Dedifferentiated amniotic fluid mesenchymal stem cell (primary cell): ENCODE measurements at regions not wholly inside any gene's neighbourhood (a gene's known extent, or its start where the extent isn't known, plus 50 kb on each side); places are given as distances from the start of the nearest gene placed in this dataset.
"Not testable (repeated sequence)": the region's sequence is repeated elsewhere in the genome, so short reads cannot be mapped to it uniquely, and the experiment has no call there.

Experiments
- DNase-seq: peaks from one replicate; pipeline ENCODE4 v3.0.0-alpha.2; 2016; ENCODE audit errors: extremely low spot score

GRCh38 chr9:71364186-71364955, 242.9 kb upstream of the TRPM3 start:
- DNase-seq, result peak; percentile 17

DNA sequence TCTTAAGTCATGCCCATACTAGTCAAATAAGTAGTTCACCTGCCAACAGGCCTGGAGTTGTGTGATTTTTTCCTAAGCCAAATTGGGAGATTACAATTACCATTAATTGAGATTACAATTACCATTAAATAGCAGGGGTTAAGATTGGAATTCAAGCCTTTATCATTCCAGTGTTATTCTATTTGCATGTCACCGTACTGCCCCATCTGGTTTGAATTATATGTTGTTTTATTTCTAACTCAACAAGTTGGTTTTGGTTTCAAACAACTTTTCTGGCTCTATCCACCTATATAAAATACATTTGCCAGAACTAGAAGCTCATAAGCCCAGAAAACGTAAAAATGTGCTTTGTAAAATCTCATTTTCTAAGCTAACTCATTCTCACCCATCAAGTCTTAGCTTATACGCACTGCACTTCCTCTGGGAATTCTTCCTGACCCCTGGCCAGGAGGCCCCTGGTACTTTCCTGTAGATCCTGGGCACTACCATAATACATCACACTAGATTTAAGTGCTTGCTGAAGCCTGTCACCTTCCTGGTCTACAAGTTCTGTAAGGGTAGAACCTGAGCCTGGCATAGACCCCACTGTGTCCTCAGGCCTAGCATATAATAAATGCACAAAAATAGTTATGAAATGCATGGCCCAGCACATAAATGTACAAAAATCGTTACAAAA, 242.0 kb upstream of the TRPM3 start:
- peak; percentile 32 for DNase-seq

DNA sequence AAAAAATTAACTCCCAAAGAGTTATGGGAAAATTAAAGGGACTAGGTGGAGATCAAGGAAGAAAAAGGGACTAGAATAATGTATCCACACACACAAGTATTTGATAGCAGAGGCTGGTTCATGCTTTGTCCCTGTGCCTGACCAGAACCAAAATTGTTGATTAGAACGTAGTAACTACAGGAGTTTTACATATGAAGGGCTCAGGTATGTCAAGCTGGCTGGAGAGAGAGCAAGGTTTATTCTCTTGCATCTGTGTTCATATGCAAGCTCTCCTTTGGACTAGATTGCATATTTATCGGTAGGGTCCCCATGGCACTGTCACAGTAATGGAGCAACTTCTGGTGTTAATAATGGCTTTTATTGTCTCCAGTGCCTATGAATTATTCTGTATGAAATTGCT, 239.9 kb upstream of the TRPM3 start:
- DNase-seq, result no peak

DNA sequence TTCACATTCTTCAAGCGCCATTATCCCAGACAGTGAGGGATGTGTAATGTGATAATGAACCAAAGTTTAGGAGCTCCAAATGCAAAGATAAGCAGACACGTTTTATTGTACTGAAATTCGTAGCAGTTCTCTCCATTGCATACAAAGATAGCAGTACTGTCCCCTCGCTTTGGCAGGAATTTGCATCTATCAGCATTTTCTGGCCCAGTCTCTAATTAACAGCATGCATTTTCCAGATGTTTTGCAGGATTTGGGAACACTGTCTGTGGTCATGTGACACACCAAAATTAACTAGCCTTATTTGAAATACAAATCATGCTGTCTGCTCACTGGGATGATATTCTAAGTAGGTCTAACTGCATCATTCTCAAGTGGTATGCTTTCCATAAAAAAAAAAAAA, 235.9 kb upstream of the TRPM3 start:
- no peak for DNase-seq

DNA sequence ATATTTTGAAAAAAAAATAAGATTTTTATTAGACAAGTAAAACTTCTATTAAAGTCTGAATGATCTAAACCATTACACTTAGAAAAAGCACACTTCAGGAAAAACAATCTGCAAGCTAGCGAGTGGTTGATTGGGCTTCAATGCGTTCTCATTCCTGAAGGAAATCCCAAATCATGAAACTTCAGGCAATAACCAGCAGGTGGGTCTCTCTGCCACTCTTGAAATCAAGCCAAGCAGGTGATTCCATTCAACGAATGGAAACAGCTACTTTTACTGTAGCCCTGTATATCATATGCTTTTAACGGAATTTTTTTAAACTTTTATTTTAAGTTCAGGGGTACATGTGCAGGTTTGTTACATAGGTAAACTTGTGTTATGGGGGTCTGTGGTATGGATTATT, 234.5 kb upstream of the TRPM3 start:
- no peak for DNase-seq

DNA sequence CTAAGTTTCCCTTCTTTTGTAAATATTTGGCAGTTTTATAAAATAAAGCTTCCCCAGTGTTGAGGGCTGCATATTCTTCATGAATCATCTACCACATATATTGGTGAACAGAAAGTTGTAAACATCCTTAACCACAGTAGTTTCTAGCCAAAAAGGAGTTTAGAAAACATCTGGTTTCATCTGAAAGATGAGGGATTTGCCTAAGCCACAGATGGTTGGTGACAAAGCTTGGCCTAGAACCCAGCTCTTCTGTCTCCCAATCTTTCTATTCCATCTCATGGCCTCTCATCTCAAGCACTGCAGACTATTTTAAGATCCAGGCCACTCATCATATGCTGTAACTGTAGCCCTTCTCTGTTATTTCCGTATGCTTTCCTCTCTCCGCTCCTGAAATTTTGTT, 232.3 kb upstream of the TRPM3 start:
- DNase-seq, result peak; percentile 73

- DNase-seq, result no peak
Observed at GRCh38 chr9:71352837-71353236, 231.4 kb upstream of the TRPM3 start.

- DNase-seq, result peak; percentile 84
Observed at GRCh38 chr9:71349218-71349617, 227.8 kb upstream of the TRPM3 start.

DNA sequence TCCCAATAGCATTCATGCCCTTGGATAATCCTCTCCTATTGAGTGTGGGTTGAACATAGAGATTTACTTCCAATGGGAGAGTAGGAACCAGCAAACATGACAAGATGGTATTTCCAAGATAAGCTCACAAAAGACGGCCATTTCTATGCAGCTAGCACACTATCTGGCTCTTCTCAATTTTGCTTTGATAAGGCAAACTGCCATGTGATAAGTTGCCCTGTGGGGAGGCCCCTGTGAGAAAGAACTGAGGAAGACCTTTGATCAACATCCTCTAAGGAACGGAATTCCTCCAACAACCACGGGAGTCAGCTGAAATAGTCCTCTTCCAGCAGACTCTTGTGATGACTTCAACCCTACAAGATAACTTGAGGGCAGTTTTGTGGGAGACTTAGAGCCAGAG, 211.9 kb upstream of the TRPM3 start:
- no peak for DNase-seq

- DNase-seq, result no peak
Observed at GRCh38 chr9:71331603-71332002, 210.2 kb upstream of the TRPM3 start.

DNA sequence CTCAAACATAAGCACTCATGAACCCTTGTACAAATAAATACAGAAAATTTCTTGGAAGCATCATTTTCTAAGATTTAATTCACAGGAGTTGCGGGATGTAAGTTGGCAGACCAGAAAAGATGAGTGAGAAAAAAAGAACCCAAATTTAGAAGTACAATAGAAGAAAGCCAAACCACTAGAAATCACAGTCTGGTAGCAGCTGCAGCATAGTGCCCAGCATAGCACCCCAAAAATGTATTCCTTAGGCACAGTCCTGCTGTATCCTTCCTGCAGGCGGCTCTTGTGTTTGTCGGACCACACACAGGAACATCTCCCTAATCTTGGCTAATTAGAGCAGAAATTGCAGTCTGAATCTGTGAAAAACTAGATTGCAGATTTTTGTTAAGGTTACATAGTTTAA, 208.5 kb upstream of the TRPM3 start:
- DNase-seq, result no peak

DNA sequence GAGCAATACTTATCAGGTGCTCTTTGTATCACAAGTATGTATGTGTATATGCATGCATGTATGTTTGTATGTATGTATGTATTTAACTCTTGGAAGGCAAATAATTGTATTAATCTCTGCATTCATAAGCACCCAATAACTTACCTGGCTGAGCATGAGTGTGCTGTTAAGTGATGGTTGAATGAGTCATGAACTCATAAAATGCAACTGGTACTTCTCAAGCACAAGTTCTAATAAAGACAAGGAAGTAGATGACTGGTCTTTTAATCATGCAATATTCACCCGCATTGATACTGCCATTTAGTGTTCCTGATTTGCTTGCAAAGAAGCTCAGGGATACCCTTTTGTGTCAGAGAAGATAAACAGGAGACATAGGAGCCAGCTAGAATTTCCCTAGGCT, 204.9 kb upstream of the TRPM3 start:
- no peak for DNase-seq

DNA sequence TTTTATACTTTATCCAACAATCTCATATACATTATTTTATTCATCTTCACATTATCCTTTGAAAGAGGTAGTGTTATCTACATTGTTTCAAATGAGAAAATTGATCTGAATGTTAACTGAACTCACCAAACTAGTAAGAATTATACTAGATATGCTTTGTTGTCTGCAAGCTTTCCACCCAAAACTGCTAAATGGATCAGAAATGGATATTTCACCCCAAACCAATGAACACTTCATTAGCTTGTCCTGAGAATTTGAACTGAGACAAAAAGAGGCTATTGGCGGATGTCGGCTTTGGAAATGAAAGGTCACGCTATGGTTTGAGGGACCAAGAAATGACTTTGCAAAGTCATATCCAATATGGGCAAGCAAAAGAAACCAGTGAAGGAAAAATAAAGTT, 201.9 kb upstream of the TRPM3 start:
- DNase-seq, result no peak

GRCh38 chr9:71322311-71322710, 200.9 kb upstream of the TRPM3 start:
- no peak for DNase-seq

DNA sequence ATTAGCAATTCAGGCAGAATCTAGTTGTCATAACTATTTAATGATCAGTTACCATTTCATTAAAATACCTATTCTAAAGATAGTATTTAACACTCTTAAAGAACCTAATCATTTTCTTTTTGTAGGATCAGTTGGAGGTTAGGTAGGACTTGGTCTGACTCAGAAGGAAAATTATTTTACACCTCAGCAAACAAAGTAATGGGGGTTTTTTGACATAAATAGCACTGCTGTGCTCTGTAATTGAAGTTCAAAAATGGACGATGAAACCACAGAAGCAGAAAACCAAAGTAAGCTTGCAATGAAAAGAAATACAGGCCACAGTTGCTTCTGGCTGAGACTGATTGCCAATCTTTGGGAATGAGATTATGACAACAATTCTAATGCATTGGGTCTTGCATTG, 187.0 kb upstream of the TRPM3 start:
- DNase-seq, result no peak

- DNase-seq, result no peak
Observed at GRCh38 chr9:71306134-71306533, 184.7 kb upstream of the TRPM3 start.

DNA sequence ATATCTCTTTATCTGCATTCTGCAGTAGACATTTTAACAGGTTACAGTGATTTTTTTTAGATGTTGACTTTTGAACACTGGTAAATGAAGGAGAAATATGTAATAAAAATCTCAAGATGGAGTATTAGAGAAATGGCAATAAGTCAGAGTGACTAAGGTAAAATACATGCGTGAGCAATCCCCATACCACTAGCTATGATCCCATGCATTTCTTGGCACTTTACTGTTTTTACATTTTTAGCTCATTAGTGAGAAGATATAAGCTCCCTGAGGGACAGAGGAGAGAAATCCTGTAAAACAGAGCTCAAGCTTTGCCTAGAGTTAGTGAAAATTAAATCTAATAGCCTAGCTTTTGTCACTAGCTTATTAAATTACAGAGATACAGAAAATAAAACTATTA, 181.9 kb upstream of the TRPM3 start:
- peak; percentile 19 for DNase-seq

- DNase-seq, result no peak
Observed at GRCh38 chr9:71302776-71303175, 181.4 kb upstream of the TRPM3 start.

GRCh38 chr9:71295928-71296327, 174.5 kb upstream of the TRPM3 start:
- no peak for DNase-seq

- no peak for DNase-seq
Observed at GRCh38 chr9:71286146-71286545, 164.7 kb upstream of the TRPM3 start.

- peak; percentile 85 for DNase-seq
Observed at GRCh38 chr9:71285191-71285656, 163.8 kb upstream of the TRPM3 start.

- DNase-seq, result not testable (repeated sequence)
Observed at GRCh38 chr9:71282116-71282515, 160.7 kb upstream of the TRPM3 start.

DNA sequence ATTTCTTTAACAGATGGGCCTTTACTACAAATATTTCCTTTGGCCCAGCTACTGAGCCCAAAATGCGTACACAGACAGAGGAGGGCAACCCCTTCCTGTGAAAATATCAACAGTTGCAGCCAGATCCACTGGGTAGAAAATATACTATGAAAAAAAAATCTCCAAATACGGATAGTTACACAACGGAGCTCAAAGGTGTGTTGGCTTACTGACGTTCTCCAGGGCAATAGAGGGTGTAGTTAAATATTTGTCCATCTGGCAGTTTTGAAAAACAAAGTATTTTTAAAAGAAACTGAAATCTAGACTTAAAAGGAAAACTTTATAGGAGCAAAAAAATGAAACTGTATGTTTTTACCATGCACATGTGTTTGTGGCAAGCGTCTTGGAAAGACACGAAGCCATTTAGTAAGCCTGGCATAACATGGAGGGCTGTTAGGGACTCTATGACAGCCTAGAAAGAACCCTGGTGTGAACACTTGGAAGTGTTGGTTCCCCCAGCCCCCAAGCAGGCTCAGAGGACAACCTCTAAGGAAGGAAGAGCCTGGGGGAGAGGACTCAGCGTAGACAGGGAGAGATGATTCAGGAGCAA, 157.8 kb upstream of the TRPM3 start:
- no peak for DNase-seq
